SK-N-SH treated with all-trans-retinoic acid at 6 μM for 48 hours (cell line): ENCODE measurements at regions not wholly inside any gene's neighbourhood (a gene's known extent, or its start where the extent isn't known, plus 50 kb on each side); places are given as distances from the start of the nearest gene placed in this dataset.

ENCODE experiments used
- ATAC-seq: fragments of 200-7000 bp; cut with Tn5 transposase; 3 replicates; pipeline ENCODE4 v1.9.1; 2020; ENCODE audit warnings: mild to moderate bottlenecking, moderate library complexity
- ARNTL ChIP-seq: fragments of 450-650 bp; formaldehyde crosslinking; IDR thresholded peaks from 2 replicates; pipeline ENCODE4 v1.5.0; 2020; ENCODE audit warnings: low read depth, mild to moderate bottlenecking, moderate library complexity, borderline replicate concordance
- BACH2 ChIP-seq: fragments of 250-450 bp; sonication (Bioruptor Pico); IDR thresholded peaks from 2 replicates; pipeline ENCODE4 v1.9.0; 2021; ENCODE audit warnings: mild to moderate bottlenecking, borderline replicate concordance
- CREB5 ChIP-seq: fragments of 250-450 bp; sonication (Bioruptor Pico); IDR thresholded peaks from 2 replicates; pipeline ENCODE4 v1.5.1; 2020; ENCODE audit warnings: low read depth, mild to moderate bottlenecking, moderate library complexity
- CSDC2 ChIP-seq: fragments of 250-450 bp; sonication (Bioruptor Pico); IDR thresholded peaks from 2 replicates; pipeline ENCODE4 v1.5.0; 2020; ENCODE audit warnings: mild to moderate bottlenecking, moderate library complexity
- CSRNP3 ChIP-seq: fragments of 250-450 bp; sonication (Bioruptor Pico); IDR thresholded peaks from 2 replicates; pipeline ENCODE4 v1.5.1; 2021; ENCODE audit warnings: mild to moderate bottlenecking, moderate library complexity
- ESRRG ChIP-seq: fragments of 250-450 bp; sonication (Bioruptor Pico); IDR thresholded peaks from 2 replicates; pipeline ENCODE4 v1.6.1; 2021; ENCODE audit warnings: mild to moderate bottlenecking
- GLIS3 ChIP-seq: fragments of 250-450 bp; sonication (Bioruptor Pico); IDR thresholded peaks from 2 replicates; pipeline ENCODE4 v1.5.0; 2020; ENCODE audit warnings: mild to moderate bottlenecking, moderate library complexity
- ISL1 ChIP-seq: fragments of 250-450 bp; sonication (Bioruptor Pico); IDR thresholded peaks from 2 replicates; pipeline ENCODE4 v2.1.2; 2022; ENCODE audit warnings: mild to moderate bottlenecking, moderate library complexity
- OSR1 ChIP-seq: fragments of 250-450 bp; sonication (Bioruptor Pico); IDR thresholded peaks from 2 replicates; pipeline ENCODE4 v1.8.0; 2022; ENCODE audit warnings: moderate library complexity, mild to moderate bottlenecking, inconsistent platforms
- PATZ1 ChIP-seq: fragments of 250-450 bp; sonication (Bioruptor Pico); IDR thresholded peaks from 2 replicates; pipeline ENCODE4 v1.8.0; 2020; ENCODE audit warnings: mild to moderate bottlenecking, moderate library complexity, borderline replicate concordance
- POU6F1 ChIP-seq: fragments of 250-450 bp; sonication (Bioruptor Pico); IDR thresholded peaks from 2 replicates; pipeline ENCODE4 v1.8.0; 2021; ENCODE audit warnings: low read depth, mild to moderate bottlenecking, moderate library complexity, borderline replicate concordance
- PPARA ChIP-seq: fragments of 250-450 bp; sonication (Bioruptor Pico); IDR thresholded peaks from 2 replicates; pipeline ENCODE4 v1.5.0; 2020; ENCODE audit warnings: mild to moderate bottlenecking, borderline replicate concordance
- RARB ChIP-seq: fragments of 250-450 bp; sonication (Bioruptor Pico); IDR thresholded peaks from 2 replicates; pipeline ENCODE4 v1.8.0; 2021; ENCODE audit warnings: mild to moderate bottlenecking, moderate library complexity
- SNAI2 ChIP-seq: fragments of 250-450 bp; sonication (Bioruptor Pico); IDR thresholded peaks from 2 replicates; pipeline ENCODE4 v1.5.0; 2020; ENCODE audit warnings: mild to moderate bottlenecking, moderate library complexity
- TCF4 ChIP-seq: fragments of 250-450 bp; sonication (Bioruptor Pico); IDR thresholded peaks from 2 replicates; pipeline ENCODE4 v1.8.0; 2021; ENCODE audit warnings: mild to moderate bottlenecking, moderate library complexity, borderline replicate concordance
- TOX ChIP-seq: fragments of 250-450 bp; sonication (Bioruptor Pico); IDR thresholded peaks from 2 replicates; pipeline ENCODE4 v1.8.0; 2021; ENCODE audit warnings: mild to moderate bottlenecking, moderate library complexity, borderline replicate concordance
- ZC3H10 ChIP-seq: fragments of 250-450 bp; sonication (Bioruptor Pico); IDR thresholded peaks from 2 replicates; pipeline ENCODE4 v1.5.1; 2021; ENCODE audit warnings: mild to moderate bottlenecking, moderate library complexity
- ZFP3 ChIP-seq: fragments of 250-450 bp; sonication (Bioruptor Pico); IDR thresholded peaks from 2 replicates; pipeline ENCODE4 v1.5.0; 2020; ENCODE audit warnings: mild to moderate bottlenecking, moderate library complexity
- ZFP30 ChIP-seq: fragments of 450-650 bp; formaldehyde crosslinking; IDR thresholded peaks from 2 replicates; pipeline ENCODE4 v1.5.0; 2022; ENCODE audit warnings: mild to moderate bottlenecking, moderate library complexity
- ZNF565 ChIP-seq: fragments of 450-650 bp; formaldehyde crosslinking; conservative IDR thresholded peaks from 2 replicates; pipeline ENCODE4 v1.5.0; 2020; ENCODE audit warnings: low read depth, mild to moderate bottlenecking, moderate library complexity
- ZNF70 ChIP-seq: fragments of 450-650 bp; formaldehyde crosslinking; IDR thresholded peaks from 2 replicates; pipeline ENCODE4 v1.5.0; 2020; ENCODE audit warnings: mild to moderate bottlenecking, moderate library complexity
- ZNF8 ChIP-seq: fragments of 450-650 bp; formaldehyde crosslinking; IDR thresholded peaks from 2 replicates; pipeline ENCODE4 v1.5.0; 2020; ENCODE audit warnings: mild to moderate bottlenecking, moderate library complexity

DNA sequence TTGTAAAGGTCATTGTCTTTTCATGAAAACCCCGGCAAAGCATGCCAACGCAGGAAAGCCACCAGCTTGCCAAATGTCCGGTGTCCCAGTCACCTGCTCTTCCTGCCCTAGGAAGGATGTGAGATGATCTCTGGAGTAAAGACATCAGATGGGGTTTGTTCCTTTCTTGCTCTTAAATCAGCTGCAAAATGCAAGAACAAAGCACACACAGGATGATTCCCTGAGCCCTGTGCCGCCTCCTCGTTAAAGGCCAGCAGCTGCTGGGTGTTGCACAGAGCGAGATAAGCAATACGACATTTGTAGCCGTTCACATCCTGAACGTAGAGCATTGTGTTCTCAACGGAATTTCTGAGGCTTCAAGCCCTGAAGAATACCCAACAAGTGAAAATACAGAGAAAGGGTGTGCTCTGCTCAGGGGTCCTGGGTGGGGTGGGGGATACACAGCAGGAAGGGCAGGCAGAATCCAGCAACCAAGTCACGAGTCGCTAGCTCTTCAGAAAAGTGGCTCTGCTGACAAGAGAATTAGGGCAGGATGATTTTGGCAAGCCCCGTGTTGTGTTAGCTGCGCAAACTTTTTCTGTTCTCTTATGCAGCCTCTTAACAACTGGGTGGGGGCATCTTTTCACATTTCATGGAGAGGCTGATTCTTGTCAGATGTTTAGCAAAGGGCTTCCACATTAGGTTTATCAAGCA is 229.2 kb upstream of the MAP3K1 start:
- no peak for ATAC-seq
- no peak for TF ChIP-seq PPARA

DNA sequence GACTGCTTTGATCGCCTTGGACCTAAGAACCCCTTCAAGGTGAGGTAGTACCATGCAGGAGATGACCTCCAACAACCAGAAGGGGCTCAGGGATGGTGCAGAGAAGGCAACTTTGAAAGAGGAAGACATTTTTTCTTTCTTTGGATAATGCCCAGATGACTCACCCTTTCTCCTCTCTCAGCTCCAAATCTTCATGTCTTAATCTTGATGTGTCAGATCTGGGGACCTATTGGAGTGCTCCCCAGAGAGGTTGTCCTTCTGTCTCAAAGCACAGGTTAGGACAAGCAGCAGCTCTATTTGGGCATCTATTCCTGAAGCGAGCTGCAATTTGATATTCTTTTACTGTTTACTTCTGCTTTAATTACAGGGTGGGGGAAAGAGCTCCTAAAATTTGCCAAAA is 229.9 kb upstream of the MAP3K1 start:
- no peak for TF ChIP-seq OSR1 (CRISPR knock-in tag)
- no peak for TF ChIP-seq BACH2 (CRISPR knock-in tag)
- TF ChIP-seq RARB (CRISPR knock-in tag) = no peak
- no peak for TF ChIP-seq SNAI2 (CRISPR knock-in tag)
- no peak for TF ChIP-seq TOX (CRISPR knock-in tag)
- TF ChIP-seq ZNF8 (CRISPR knock-in tag) = no peak
- no peak for TF ChIP-seq ZNF70 (CRISPR knock-in tag)
- no peak for TF ChIP-seq ZFP3
- no peak for TF ChIP-seq ISL1
- TF ChIP-seq ZC3H10 = no peak
- TF ChIP-seq PPARA = no peak
- no peak for TF ChIP-seq ESRRG (CRISPR knock-in tag)
- no peak for TF ChIP-seq GLIS3 (CRISPR knock-in tag)
- TF ChIP-seq CREB5 (CRISPR knock-in tag) = no peak
- no peak for TF ChIP-seq ZFP30
- no peak for TF ChIP-seq CSDC2 (CRISPR knock-in tag)
- no peak for TF ChIP-seq TCF4
- no peak for TF ChIP-seq PATZ1 (CRISPR knock-in tag)
- no peak for TF ChIP-seq ZNF565 (CRISPR knock-in tag)
- no peak for TF ChIP-seq ARNTL (CRISPR knock-in tag)
- TF ChIP-seq, all 23 proteins: peak for 0
- no peak; the same call in 2 of the 3 replicates for ATAC-seq

DNA sequence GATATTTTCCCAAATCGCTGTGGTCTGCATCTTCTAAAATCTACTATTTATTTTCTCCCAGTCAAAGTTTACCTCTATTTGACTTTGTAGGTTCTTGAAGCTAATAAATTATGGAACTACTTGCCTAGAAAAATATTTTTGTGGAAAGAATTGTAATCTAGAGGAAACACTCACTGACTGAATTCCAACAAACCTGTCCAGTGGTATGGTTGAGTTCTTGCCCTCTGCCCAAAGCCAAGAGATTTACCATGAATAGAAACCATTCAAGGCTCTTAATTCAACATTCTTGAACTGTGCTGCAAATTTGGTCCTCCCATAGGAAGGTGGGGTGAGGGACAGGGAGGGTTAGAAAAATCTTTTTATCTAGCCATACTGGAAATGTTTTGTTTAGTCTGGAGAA is 233.9 kb upstream of the MAP3K1 start:
- no peak for ATAC-seq
- no peak for TF ChIP-seq TOX (CRISPR knock-in tag)
- no peak for TF ChIP-seq CSRNP3 (CRISPR knock-in tag)
- no peak for TF ChIP-seq TCF4
- TF ChIP-seq PPARA = no peak
- no peak for TF ChIP-seq ZC3H10
- no peak for TF ChIP-seq SNAI2 (CRISPR knock-in tag)
- no peak for TF ChIP-seq POU6F1 (CRISPR knock-in tag)
- TF ChIP-seq ISL1 = no peak
- TF ChIP-seq ZNF8 (CRISPR knock-in tag) = no peak
- TF ChIP-seq CREB5 (CRISPR knock-in tag) = no peak
- no peak for TF ChIP-seq ZFP30

- ATAC-seq = no peak
- no peak for TF ChIP-seq ARNTL (CRISPR knock-in tag)
- TF ChIP-seq ZFP3 = no peak
- TF ChIP-seq TOX (CRISPR knock-in tag) = no peak
- TF ChIP-seq PPARA = no peak
- TF ChIP-seq, all 23 proteins: peak for 0
These were observed 234.5 kb upstream of the MAP3K1 start for GRCh38 chr5:56580864-56581263.
